ENCODE measurements at regions not wholly inside any gene's neighbourhood (a gene's known extent, or its start where the extent isn't known, plus 50 kb on each side); places are given as distances from the start of the nearest gene placed in this dataset.
"Not testable (repeated sequence)": the region's sequence is repeated elsewhere in the genome, so short reads cannot be mapped to it uniquely, and the experiment has no call there.

DNA sequence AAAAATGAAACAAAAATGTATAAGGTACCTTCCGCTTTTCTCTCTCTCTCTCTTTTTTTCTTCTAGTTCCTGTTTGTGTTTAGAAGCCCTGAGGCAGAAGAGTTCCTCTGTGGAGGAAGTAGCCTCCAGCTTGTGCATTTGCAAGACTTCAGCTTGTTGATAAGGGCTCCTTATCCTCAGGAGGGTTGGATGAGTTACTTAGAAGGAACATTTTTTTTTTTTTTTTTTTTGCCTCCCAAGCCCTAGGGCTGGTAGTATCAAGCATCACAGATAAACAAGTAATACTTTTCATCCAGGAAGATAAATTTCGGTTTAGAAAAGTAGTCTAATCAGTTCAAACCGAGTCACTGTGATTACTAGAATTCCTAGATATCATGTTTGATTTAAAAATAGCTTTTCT, 91.0 kb upstream of the CBLB start:
- no peak overlapping the region for H3K4me3 ChIP-seq (ENCODE audit: low read length)
- TF ChIP-seq ZNF274 (IDR thresholded peaks at IDR 0.05; ENCODE audit: low read depth, low read length): no peak

DNA sequence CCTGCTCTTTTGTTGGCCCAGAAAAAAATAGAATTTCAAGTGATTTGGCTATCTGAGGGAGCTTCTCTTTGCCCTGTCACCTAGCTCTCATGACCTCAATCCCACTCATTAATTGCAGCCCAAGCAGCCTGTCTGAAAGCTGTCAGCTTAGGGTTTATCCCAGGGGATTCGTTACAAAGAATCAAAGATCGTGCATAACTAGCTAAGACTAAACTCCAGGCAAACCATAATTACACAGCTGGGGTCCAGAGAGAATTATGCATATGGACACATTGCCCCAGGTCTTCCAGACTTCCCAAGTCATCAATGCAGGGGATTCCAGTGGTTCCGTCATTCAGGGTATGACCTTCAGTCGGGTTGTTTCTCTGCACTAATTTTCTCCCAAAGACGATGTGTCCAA, 91.6 kb upstream of the CBLB start:
- no peak overlapping the region for H3K4me3 ChIP-seq (ENCODE audit: low read length)
- no peak for TF ChIP-seq ZNF274 (IDR thresholded peaks at IDR 0.05; ENCODE audit: low read depth, low read length)

DNA sequence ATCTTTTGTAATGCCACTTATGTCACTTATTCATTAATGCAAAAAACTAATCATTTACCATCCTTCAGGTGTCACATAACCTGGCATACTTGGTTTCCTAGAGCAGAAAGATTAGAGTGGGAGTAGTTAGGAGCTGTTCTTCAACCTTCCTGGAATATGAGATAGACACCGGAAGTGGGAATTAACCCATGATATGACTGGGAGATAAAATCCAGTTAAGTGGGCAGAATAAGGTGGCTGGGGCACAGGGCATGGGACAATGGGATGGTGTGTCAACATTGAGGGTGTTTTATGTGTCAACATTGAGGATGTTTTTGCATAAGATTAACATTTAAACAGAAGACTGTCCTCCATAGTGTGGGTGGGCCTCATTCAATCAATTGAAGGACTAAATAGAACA, 94.3 kb upstream of the CBLB start:
- no peak for TF ChIP-seq ZNF274 (IDR thresholded peaks at IDR 0.05; ENCODE audit: low read depth, low read length)
- no peak overlapping the region for H3K4me3 ChIP-seq (ENCODE audit: low read length)

GRCh38 chr3:105965384-105965783, 96.6 kb upstream of the CBLB start:
- no peak overlapping the region for H3K4me3 ChIP-seq (ENCODE audit: low read length)
- TF ChIP-seq ZNF274 (IDR thresholded peaks at IDR 0.05; ENCODE audit: low read depth, low read length): no peak

- no peak for TF ChIP-seq ZNF274 (IDR thresholded peaks at IDR 0.05; ENCODE audit: low read depth, low read length)
- no peak overlapping the region for H3K4me3 ChIP-seq (ENCODE audit: low read length)
These were observed 98.3 kb upstream of the CBLB start for GRCh38 chr3:105967117-105967516.

DNA sequence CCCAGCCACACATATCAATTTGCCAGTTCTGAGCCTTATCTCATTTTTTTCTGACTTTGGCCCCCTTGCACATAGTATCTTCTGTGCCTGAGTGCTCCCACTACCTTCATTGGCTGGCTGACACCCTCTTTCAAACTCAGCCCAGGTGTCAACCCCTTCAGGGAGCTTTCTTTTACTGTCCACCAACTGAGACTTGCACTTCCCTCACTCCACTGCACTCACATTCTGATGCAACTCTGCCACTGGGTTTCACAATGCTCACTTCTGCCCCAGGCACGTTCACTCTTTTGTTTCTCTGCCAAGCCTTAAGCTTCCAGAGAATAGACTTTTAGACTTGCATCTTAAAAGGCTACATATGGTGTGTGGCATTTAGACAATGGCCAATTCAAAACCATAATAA, 101.5 kb upstream of the CBLB start:
- no peak overlapping the region for H3K4me3 ChIP-seq (ENCODE audit: low read length)
- TF ChIP-seq ZNF274 (IDR thresholded peaks at IDR 0.05; ENCODE audit: low read depth, low read length): no peak

DNA sequence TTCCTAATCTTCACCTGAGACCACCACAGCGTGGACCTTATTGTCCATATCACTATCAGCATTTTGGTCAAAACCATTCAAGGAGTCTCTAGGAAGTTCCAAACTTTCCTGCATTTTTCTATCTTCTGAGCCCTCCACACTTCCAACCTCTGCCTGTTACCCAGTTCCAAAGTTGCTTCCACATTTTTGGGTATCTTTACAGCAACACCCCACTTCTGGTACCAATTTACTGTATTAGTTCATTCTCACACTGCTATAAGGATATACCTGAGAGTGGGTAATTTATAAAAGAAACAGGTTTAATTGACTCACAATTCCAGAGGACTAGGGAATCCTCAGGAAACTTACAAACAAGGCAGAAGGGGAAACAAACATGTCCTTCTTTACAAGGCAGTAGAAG, 103.3 kb upstream of the CBLB start:
- H3K4me3 ChIP-seq (ENCODE audit: low read length): no peak overlapping the region
- no peak for TF ChIP-seq ZNF274 (IDR thresholded peaks at IDR 0.05; ENCODE audit: low read depth, low read length)

GRCh38 chr3:105974381-105974780, 105.6 kb upstream of the CBLB start:
- H3K4me3 ChIP-seq (ENCODE audit: low read length): no peak overlapping the region
- no peak for TF ChIP-seq ZNF274 (IDR thresholded peaks at IDR 0.05; ENCODE audit: low read depth, low read length)

GRCh38 chr3:105976196-105976595, 107.4 kb upstream of the CBLB start:
- H3K4me3 ChIP-seq (ENCODE audit: low read length): no peak overlapping the region
- TF ChIP-seq ZNF274 (IDR thresholded peaks at IDR 0.05; ENCODE audit: low read depth, low read length): no peak

DNA sequence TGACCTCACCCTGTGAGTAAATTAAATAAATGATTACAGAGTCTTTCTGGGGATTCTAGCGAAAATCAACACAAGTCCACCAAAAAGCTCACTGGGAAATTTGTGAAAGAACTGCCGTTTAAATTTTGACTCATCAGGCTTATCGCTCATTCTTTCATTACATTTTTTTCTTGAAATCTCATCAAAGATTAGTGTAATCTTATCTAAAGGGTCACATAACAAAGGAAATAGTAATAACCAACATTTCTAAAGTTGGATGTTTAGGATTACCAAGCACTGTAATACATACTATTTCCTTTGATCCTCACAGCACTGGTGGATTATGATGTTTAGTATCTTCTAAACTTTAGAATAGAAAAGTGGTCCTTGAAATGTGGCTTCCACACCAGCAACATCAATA, 111.1 kb upstream of the CBLB start:
- no peak overlapping the region for H3K4me3 ChIP-seq (ENCODE audit: low read length)
- TF ChIP-seq ZNF274 (IDR thresholded peaks at IDR 0.05; ENCODE audit: low read depth, low read length): no peak

DNA sequence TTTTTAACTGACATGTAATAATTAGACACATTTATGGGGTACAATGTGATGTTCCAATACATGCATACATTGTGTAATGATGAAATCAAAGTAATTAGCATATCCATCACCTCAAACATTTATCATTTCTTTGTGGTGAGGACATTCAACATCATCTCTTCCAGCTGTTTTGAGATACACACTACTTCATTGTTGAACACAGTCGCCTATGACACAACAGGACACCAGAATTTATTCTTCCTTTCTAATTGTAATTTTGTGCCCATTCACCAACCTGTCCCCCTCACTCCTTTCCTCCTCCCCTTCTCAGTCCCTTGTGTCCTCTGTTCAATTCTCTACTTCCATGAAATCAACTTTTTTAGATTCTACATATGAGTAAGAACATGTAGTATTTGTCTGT, 113.4 kb upstream of the CBLB start:
- H3K4me3 ChIP-seq (ENCODE audit: low read length): no peak overlapping the region
- no peak for TF ChIP-seq ZNF274 (IDR thresholded peaks at IDR 0.05; ENCODE audit: low read depth, low read length)

GRCh38 chr3:105984837-105985236, 116.0 kb upstream of the CBLB start:
- H3K4me3 ChIP-seq (ENCODE audit: low read length): no peak overlapping the region
- no peak for TF ChIP-seq ZNF274 (IDR thresholded peaks at IDR 0.05; ENCODE audit: low read depth, low read length)

DNA sequence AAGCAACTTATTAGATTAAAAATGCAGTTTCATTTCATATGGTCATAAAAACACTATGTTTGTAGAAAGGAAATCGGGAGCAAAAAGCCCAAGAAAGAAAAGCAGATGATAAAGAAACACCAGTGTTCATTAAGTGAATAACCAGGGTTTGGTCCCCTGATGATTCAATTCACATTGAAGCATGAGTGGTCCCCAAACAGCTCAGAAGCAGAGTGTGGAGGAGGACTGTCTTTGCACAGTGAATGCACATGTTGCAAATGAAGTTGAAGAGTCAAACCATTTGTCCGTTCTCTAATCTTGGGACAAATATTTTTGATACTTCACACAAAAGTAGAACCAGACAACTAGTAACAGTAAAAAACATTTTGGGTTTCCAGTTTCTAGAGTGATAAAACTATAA, 117.5 kb upstream of the CBLB start:
- not testable (repeated sequence) for H3K4me3 ChIP-seq (ENCODE audit: low read length)

DNA sequence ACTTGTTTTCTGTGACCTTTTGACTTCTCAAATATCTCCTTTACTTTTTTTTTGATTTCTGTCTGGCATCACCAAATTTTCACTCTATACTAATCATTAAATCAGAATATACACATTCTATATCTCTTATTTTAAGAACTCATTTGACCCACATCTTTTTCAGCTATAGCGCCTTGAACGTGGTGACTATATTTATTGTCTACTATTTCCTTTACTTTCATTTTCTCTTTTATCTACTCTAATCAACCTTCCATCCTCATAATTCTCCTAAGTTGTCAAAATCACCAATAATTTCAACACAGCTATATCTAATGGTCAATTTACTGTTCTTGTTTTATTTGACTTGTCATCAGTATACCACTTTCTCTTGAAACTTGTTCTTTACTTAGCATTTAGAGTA, 119.0 kb upstream of the CBLB start:
- no peak overlapping the region for H3K4me3 ChIP-seq (ENCODE audit: low read length)
- TF ChIP-seq ZNF274 (IDR thresholded peaks at IDR 0.05; ENCODE audit: low read depth, low read length): no peak

DNA sequence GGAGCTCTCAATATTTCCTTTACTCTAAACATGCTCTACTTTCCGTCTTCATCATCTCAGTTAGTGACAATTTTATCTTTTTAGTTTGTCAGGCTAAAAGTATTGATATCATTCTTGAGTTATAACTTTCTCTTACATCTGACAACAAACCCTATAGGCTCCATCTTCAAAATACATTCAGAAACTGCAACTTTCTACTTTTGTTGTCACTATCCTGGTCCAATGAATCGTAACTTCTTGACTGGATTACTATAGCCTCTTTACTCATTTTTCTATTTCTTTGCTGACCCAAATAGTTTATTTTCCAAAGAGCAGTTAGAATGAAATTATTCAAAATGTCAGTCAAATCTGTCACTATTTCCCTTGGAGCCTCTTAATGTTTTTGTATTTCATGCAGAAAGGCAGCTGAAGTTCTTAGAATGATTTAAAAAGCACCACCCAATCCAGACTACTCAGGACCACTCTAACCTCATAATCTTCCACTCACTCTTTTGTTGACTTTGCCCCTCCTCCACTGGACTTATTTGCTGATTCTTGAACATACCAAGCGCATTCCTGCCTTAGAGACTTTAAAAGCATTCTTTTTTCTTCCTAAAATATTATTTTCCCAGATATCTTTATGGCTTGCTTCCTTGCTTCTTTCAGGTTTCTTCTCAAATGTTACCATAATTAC, 119.9 kb upstream of the CBLB start:
- no peak for TF ChIP-seq ZNF274 (IDR thresholded peaks at IDR 0.05; ENCODE audit: low read depth, low read length)
- no peak overlapping the region for H3K4me3 ChIP-seq (ENCODE audit: low read length)

- H3K4me3 ChIP-seq (ENCODE audit: low read length): no peak overlapping the region
- no peak for TF ChIP-seq ZNF274 (IDR thresholded peaks at IDR 0.05; ENCODE audit: low read depth, low read length)
These were observed 128.0 kb upstream of the CBLB start for GRCh38 chr3:105996781-105997180.

Measured in GM08714 (cell line).